ENCODE measurements at regions not wholly inside any gene's neighbourhood (a gene's known extent, or its start where the extent isn't known, plus 50 kb on each side); places are given as distances from the start of the nearest gene placed in this dataset.

GRCh38 chr14:87797001-87797400 lies 196.0 kb downstream of the GALC start:
- Histone ChIP-seq H3K36me3 (no peaks in the 10 kb centered on the region), H3K27ac (no peak overlapping the region), H3K27me3 (no peaks in the 10 kb centered on the region), H3K4me2 (no peak overlapping the region), H4K20me1 (no peaks in the 10 kb centered on the region), H3K4me1 (peaks cover 47% of the 10 kb centered on the region), H3K9me3 (no peaks in the 10 kb centered on the region), H3K9ac (no peak overlapping the region), H3K4me3 (no peak overlapping the region)
- TF ChIP-seq Cebpa-rat (IDR thresholded peaks at IDR 0.05): no peak

- Histone ChIP-seq H3K27ac (peak overlapping the region; percentile 7; the same call in 1 of the 2 replicates), H3K9me3 (0 out of 2 replicates have a peak, but pooled peaks cover 14% of the 10 kb centered on the region), H3K27me3 (no peaks in the 10 kb centered on the region), H3K4me1 (peaks cover 57% of the 10 kb centered on the region), H3K36me3 (no peaks in the 10 kb centered on the region), H3K4me2 (peak overlapping the region; percentile 68), H3K4me3 (no peak overlapping the region), H4K20me1 (no peaks in the 10 kb centered on the region), H3K9ac (no peak overlapping the region)
- TF ChIP-seq Cebpa-rat (IDR thresholded peaks at IDR 0.05): no peak
Measured at GRCh38 chr14:87794561-87794960, 198.4 kb downstream of the GALC start.

GRCh38 chr14:87785897-87786296 lies 207.1 kb downstream of the GALC start:
- Histone ChIP-seq H4K20me1 (no peaks in the 10 kb centered on the region), H3K36me3 (no peaks in the 10 kb centered on the region), H3K4me1 (peaks cover 64% of the 10 kb centered on the region), H3K27me3 (no peaks in the 10 kb centered on the region), H3K4me2 (peak overlapping the region; percentile 13), H3K9ac (no peak overlapping the region), H3K27ac (no peak overlapping the region), H3K9me3 (peaks cover 15% of the 10 kb centered on the region), H3K4me3 (no peak overlapping the region)
- no peak for TF ChIP-seq Cebpa-rat (IDR thresholded peaks at IDR 0.05)

DNA sequence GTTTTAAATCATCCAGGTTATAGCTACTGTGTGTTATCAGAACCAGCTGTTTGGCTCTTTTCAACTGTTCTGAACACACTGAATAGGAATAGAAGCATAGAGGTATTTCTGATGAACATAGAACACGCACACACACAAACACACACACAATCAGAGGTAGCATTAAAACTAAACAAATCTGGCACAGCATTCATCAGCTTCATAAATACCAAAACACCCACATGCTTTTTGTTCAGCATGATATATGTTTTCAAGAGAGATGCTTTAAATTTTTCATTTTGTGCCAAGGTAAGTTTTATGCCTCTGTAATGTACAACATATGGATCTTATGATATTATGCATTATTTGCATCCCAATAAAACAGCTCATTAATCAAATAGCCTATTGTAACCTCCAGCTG lies 208.6 kb downstream of the GALC start:
- Histone ChIP-seq H3K4me2 (no peak overlapping the region), H3K9ac (no peak overlapping the region), H3K27ac (no peak overlapping the region), H4K20me1 (no peaks in the 10 kb centered on the region), H3K4me1 (peaks cover 49% of the 10 kb centered on the region), H3K36me3 (no peaks in the 10 kb centered on the region), H3K4me3 (no peak overlapping the region), H3K9me3 (peaks cover 15% of the 10 kb centered on the region), H3K27me3 (no peaks in the 10 kb centered on the region)
- no peak for TF ChIP-seq Cebpa-rat (IDR thresholded peaks at IDR 0.05)

DNA sequence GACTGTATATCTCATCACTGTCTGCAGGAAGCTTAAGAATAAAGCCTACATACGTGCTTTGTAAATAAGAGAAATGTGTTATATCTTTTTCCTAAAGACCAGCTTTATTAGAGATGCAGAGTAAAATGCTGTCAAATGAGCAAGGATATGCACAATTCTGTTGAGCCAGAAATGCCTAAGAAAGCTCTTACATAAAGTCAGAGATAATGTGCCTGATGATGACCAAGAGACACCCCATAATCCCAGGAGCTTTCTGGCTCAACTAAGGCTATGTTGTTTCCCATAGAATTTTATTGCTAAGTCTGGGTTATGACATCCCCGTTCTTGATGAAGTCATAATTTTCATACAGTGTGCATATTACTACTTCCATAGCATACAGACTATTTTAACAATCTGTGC lies 209.9 kb downstream of the GALC start:
- H3K36me3 ChIP-seq: no peaks in the 10 kb centered on the region
- H3K27me3 ChIP-seq: no peaks in the 10 kb centered on the region
- no peak for TF ChIP-seq Cebpa-rat (IDR thresholded peaks at IDR 0.05)
- H3K4me1 ChIP-seq: peaks cover 37% of the 10 kb centered on the region
- no peak overlapping the region for H3K4me3 ChIP-seq
- no peak overlapping the region for H3K27ac ChIP-seq
- no peaks in the 10 kb centered on the region for H4K20me1 ChIP-seq
- no peak overlapping the region for H3K4me2 ChIP-seq
- H3K9me3 ChIP-seq: peaks cover 15% of the 10 kb centered on the region
- no peak overlapping the region for H3K9ac ChIP-seq

DNA sequence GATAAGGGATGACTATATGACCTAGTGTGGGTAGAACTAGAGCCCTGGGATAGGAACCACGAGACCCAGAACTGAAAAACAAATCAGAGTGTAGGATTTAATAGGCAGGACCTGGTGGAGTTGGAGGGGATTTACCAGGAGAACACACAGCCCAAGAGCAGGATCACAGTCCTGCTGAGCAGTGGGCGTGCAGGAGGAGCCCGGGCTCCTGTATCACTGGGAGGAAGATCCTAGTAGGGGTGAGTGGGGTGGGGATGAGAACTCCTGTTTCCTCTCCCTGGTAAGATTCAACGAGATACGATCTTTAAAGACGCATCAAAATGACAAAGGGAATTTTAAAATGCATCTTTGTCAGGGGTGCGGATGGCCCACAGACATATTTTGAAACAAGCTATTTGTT lies 220.1 kb downstream of the GALC start:
- peaks cover 18% of the 10 kb centered on the region for H3K9me3 ChIP-seq
- no peak overlapping the region for H3K4me2 ChIP-seq
- H3K27ac ChIP-seq: no peak overlapping the region
- peaks cover 23% of the 10 kb centered on the region for H3K4me1 ChIP-seq
- no peak overlapping the region for H3K4me3 ChIP-seq
- H3K27me3 ChIP-seq: no peaks in the 10 kb centered on the region
- H3K9ac ChIP-seq: no peak overlapping the region
- H3K36me3 ChIP-seq: no peaks in the 10 kb centered on the region
- TF ChIP-seq Cebpa-rat (IDR thresholded peaks at IDR 0.05): no peak
- H4K20me1 ChIP-seq: no peaks in the 10 kb centered on the region

- TF ChIP-seq Cebpa-rat (IDR thresholded peaks at IDR 0.05): no peak
- no peak overlapping the region for H3K9ac ChIP-seq
- H3K27me3 ChIP-seq: no peaks in the 10 kb centered on the region
- H3K9me3 ChIP-seq: peaks cover 21% of the 10 kb centered on the region
- H3K36me3 ChIP-seq: no peaks in the 10 kb centered on the region
- H4K20me1 ChIP-seq: no peaks in the 10 kb centered on the region
- no peak overlapping the region for H3K4me3 ChIP-seq
- H3K4me2 ChIP-seq: no peak overlapping the region
- H3K27ac ChIP-seq: no peak overlapping the region
- peaks cover 6% of the 10 kb centered on the region; the same call in 1 of the 2 replicates for H3K4me1 ChIP-seq
Measured at GRCh38 chr14:87767567-87767901, 225.4 kb downstream of the GALC start.

GRCh38 chr14:87758876-87759275 lies 234.1 kb downstream of the GALC start:
- peaks cover 18% of the 10 kb centered on the region for H3K4me1 ChIP-seq
- H3K27ac ChIP-seq: no peak overlapping the region
- no peak overlapping the region for H3K9ac ChIP-seq
- H3K4me3 ChIP-seq: no peak overlapping the region
- no peaks in the 10 kb centered on the region for H3K27me3 ChIP-seq
- H3K36me3 ChIP-seq: no peaks in the 10 kb centered on the region
- TF ChIP-seq Cebpa-rat (IDR thresholded peaks at IDR 0.05): no peak
- no peaks in the 10 kb centered on the region for H4K20me1 ChIP-seq
- H3K9me3 ChIP-seq: peaks cover 17% of the 10 kb centered on the region
- no peak overlapping the region for H3K4me2 ChIP-seq

DNA sequence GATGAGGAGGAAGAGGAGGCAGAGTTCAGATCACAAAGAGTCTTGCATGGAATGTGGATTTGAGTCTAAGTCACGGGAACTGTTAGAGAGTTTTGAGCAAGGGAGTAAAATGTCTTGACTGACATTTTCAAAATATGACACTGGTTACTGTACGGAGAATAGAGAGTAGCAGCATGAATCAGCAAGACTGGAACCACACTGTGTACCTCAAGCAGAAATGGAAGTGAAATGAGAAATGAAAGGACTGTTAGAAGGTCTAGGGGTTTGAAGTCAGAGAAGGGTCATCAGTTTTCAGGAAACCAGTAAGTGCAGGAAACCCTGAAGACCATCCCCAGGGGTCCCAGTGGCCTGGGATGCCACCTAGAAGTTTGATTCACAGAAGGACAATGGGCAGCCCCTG lies 236.3 kb downstream of the GALC start:
- Histone ChIP-seq H3K9ac (no peak overlapping the region), H3K4me2 (peak overlapping the region; percentile 33; the same call in 1 of the 2 replicates), H3K9me3 (0 out of 2 replicates have a peak, but pooled peaks cover 4% of the 10 kb centered on the region), H3K4me1 (peaks cover 18% of the 10 kb centered on the region), H3K36me3 (no peaks in the 10 kb centered on the region), H3K4me3 (no peak overlapping the region), H3K27me3 (no peaks in the 10 kb centered on the region), H3K27ac (no peak overlapping the region; the same call in 1 of the 2 replicates), H4K20me1 (no peaks in the 10 kb centered on the region)
- no peak for TF ChIP-seq Cebpa-rat (IDR thresholded peaks at IDR 0.05)

GRCh38 chr14:87754520-87755223 lies 238.3 kb downstream of the GALC start:
- H3K9me3 ChIP-seq: no peaks in the 10 kb centered on the region
- no peak overlapping the region for H3K4me2 ChIP-seq
- H3K27ac ChIP-seq: no peak overlapping the region
- no peaks in the 10 kb centered on the region for H3K27me3 ChIP-seq
- peaks cover 18% of the 10 kb centered on the region for H3K4me1 ChIP-seq
- TF ChIP-seq Cebpa-rat (IDR thresholded peaks at IDR 0.05): no peak
- no peaks in the 10 kb centered on the region for H4K20me1 ChIP-seq
- H3K36me3 ChIP-seq: no peaks in the 10 kb centered on the region
- no peak overlapping the region for H3K9ac ChIP-seq
- H3K4me3 ChIP-seq: no peak overlapping the region

GRCh38 chr14:87748558-87748957 lies 244.4 kb downstream of the GALC start:
- no peak overlapping the region for H3K4me3 ChIP-seq
- H3K4me2 ChIP-seq: no peak overlapping the region
- no peak for TF ChIP-seq Cebpa-rat (IDR thresholded peaks at IDR 0.05)
- H3K9ac ChIP-seq: no peak overlapping the region
- no peaks in the 10 kb centered on the region for H3K36me3 ChIP-seq
- no peaks in the 10 kb centered on the region for H3K4me1 ChIP-seq
- H3K27ac ChIP-seq: no peak overlapping the region
- no peaks in the 10 kb centered on the region for H3K9me3 ChIP-seq
- no peaks in the 10 kb centered on the region for H4K20me1 ChIP-seq
- no peaks in the 10 kb centered on the region for H3K27me3 ChIP-seq

Measured in BLaER1 (cell line).